Ovary (tissue), 7 donors: ENCODE measurements at regions not wholly inside any gene's neighbourhood (a gene's known extent, or its start where the extent isn't known, plus 50 kb on each side); places are given as distances from the start of the nearest gene placed in this dataset.

Experiments
- DNase-seq, 5 donors: peaks; one replicate each; pipeline ENCODE4 v3.0.0-alpha.2; 2019 to 2020
- H3K27ac ChIP-seq, 2 donors: fragments of 200-600 bp; one replicate each; pipeline versions ENCODE4 v1.5.1 to v1.8.0; 2019 to 2022
- H3K27me3 ChIP-seq: fragments of 200-600 bp; one replicate; pipeline ENCODE4 v1.8.0; 2022
- H3K36me3 ChIP-seq: fragments of 200-600 bp; sonication (generic); one replicate; pipeline ENCODE4 v1.5.1; 2019
- H3K4me1 ChIP-seq: one replicate; pipeline ENCODE4 v1.8.1; 2013; ENCODE audit warnings: mild to moderate bottlenecking, moderate library complexity; ENCODE audit not compliant: insufficient read depth
- H3K4me3 ChIP-seq: fragments of 200-600 bp; sonication (generic); one replicate; pipeline ENCODE4 v1.5.1; 2017
- H3K9me3 ChIP-seq, 2 donors: fragments of 200-600 bp in 1 of 2; sonication (generic) in 1 of 2; one replicate each; pipeline versions ENCODE4 v1.5.1 to v1.8.1; 2013 to 2019; ENCODE audit warnings: mild to moderate bottlenecking in 1 of 2, moderate library complexity in 1 of 2
- EP300 ChIP-seq: sonication (generic); formaldehyde crosslinking; IDR thresholded peaks from one replicate; pipeline ENCODE4 v1.6.1; 2017; ENCODE audit warnings: antibody characterized with exemption
- POLR2A ChIP-seq: fragments of 450-650 bp; IDR thresholded peaks from one replicate; pipeline ENCODE4 v1.6.1; 2017; ENCODE audit warnings: antibody characterized with exemption, mild to moderate bottlenecking, moderate library complexity
- WGBS, 3 donors: extraction: QIAGEN DNeasy Blood & Tissue Kit in 1 of 3; methylation state at CpG; one replicate each; pipeline versions ENCODE4 v1.1.5 to v1.1.7; 2013 to 2017; 5-methylcytosine and 5-hydroxymethylcytosine counted together
- intact Hi-C, 4 donors: fragments of 100-400 bp; cut with DNase I; formaldehyde crosslinking; loops; one replicate each; pipeline versions ENCODE4 v1.11.0 to v1.15.1; 2022 to 2023
- TF ChIP-seq, protein P1 (sequence below), 3 donors: fragments of 450-650 bp in 2 of 3; fragments of 200-600 bp in 1 of 3; IDR thresholded peaks; one replicate each; pipeline versions ENCODE4 v1.5.1 to v1.8.0; 2016 to 2022; ENCODE audit warnings: antibody characterized with exemption in 3 of 3, mild to moderate bottlenecking in 1 of 3
- donor health status: DM: no; HTN: no; CAD: no; lungs with moderate emphysema.
- donor health status: DM: no; HTN: no; CAD: no.
- donor health status: Bipolar disorder and iron deficiency.
- donor health status: DM: no; HTN: no; CAD: no.
- donor health status: DM: yes; HTN: yes; CAD: no.

- no peak overlapping the region for H3K4me3 ChIP-seq
- TF ChIP-seq, protein P1, sequence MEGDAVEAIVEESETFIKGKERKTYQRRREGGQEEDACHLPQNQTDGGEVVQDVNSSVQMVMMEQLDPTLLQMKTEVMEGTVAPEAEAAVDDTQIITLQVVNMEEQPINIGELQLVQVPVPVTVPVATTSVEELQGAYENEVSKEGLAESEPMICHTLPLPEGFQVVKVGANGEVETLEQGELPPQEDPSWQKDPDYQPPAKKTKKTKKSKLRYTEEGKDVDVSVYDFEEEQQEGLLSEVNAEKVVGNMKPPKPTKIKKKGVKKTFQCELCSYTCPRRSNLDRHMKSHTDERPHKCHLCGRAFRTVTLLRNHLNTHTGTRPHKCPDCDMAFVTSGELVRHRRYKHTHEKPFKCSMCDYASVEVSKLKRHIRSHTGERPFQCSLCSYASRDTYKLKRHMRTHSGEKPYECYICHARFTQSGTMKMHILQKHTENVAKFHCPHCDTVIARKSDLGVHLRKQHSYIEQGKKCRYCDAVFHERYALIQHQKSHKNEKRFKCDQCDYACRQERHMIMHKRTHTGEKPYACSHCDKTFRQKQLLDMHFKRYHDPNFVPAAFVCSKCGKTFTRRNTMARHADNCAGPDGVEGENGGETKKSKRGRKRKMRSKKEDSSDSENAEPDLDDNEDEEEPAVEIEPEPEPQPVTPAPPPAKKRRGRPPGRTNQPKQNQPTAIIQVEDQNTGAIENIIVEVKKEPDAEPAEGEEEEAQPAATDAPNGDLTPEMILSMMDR (IDR thresholded peaks at IDR 0.05) = no peak
- TF ChIP-seq POLR2A (no peak), EP300 (no peak)
- no peaks in the 10 kb centered on the region for H3K27me3 ChIP-seq
- 6 to 9% (median 7%) methylated on average over 3 of the region's 3 CpGs for WGBS, 3 donors
- H3K27ac ChIP-seq = peak overlapping the region in 1 of 2 donors; percentile 37
- no peaks in the 10 kb centered on the region for H3K9me3 ChIP-seq
- intact Hi-C loops = no loop called here
- no peak for DNase-seq
- H3K4me1 ChIP-seq = peaks cover 3% of the 10 kb centered on the region
- H3K36me3 ChIP-seq = no peaks in the 10 kb centered on the region
Observed at GRCh38 chr6:81401970-81402690, 350.4 kb downstream of the TENT5A start.

GRCh38 chr6:81396916-81397315 lies 355.6 kb downstream of the TENT5A start:
- intact Hi-C loops = no loop called here
- 95 to 100% (median 99%) methylated on average over 2 of the region's 2 CpGs for WGBS, 3 donors
- no peak for TF ChIP-seq EP300
- TF ChIP-seq, protein P1 (IDR thresholded peaks at IDR 0.05) = no peak
- no peak for TF ChIP-seq POLR2A
- H3K4me1 ChIP-seq = peaks cover 3% of the 10 kb centered on the region
- H3K4me3 ChIP-seq = no peak overlapping the region
- H3K36me3 ChIP-seq = no peaks in the 10 kb centered on the region
- DNase-seq = no peak
- no peaks in the 10 kb centered on the region for H3K9me3 ChIP-seq
- no peaks in the 10 kb centered on the region for H3K27me3 ChIP-seq
- no peak overlapping the region for H3K27ac ChIP-seq

GRCh38 chr6:81387163-81387562 lies 365.3 kb downstream of the TENT5A start:
- H3K4me1 ChIP-seq = no peaks in the 10 kb centered on the region
- WGBS, 3 donors = 11 to 55% (median 14%) methylated on average over 1 of the region's 1 CpG
- H3K27ac ChIP-seq = no peak overlapping the region
- TF ChIP-seq EP300 (no peak), POLR2A (no peak)
- TF ChIP-seq, protein P1 (IDR thresholded peaks at IDR 0.05) = no peak
- no peak overlapping the region for H3K4me3 ChIP-seq
- intact Hi-C loops = no loop called here
- DNase-seq = no peak
- no peaks in the 10 kb centered on the region for H3K9me3 ChIP-seq
- no peaks in the 10 kb centered on the region for H3K36me3 ChIP-seq
- no peaks in the 10 kb centered on the region for H3K27me3 ChIP-seq

DNA sequence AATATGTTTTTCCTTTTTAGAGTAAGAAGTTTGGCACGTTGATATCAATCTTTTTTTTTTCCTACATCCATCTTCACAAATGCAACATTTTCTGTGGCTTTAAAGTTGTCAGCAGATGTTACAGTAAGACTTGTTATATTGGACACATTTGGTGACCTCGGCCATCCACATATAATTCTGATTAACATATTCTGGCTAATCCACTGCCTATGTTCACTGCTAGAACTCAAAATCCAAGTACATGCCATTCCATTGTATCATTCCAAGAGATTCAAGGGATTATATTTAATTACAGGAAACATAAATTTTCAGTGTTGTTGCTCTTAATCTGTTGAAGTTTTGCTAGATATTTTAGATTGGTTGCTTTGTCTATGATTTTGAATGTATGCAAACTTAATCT lies 367.6 kb downstream of the TENT5A start:
- no peak overlapping the region for H3K27ac ChIP-seq
- TF ChIP-seq POLR2A = no peak
- TF ChIP-seq, protein P1 (IDR thresholded peaks at IDR 0.05) = no peak
- no peak for TF ChIP-seq EP300
- no peak overlapping the region for H3K4me3 ChIP-seq
- WGBS, 3 donors = 73 to 86% (median 83%) methylated on average over 2 of the region's 2 CpGs
- no peaks in the 10 kb centered on the region for H3K9me3 ChIP-seq
- H3K4me1 ChIP-seq = no peaks in the 10 kb centered on the region
- H3K36me3 ChIP-seq = no peaks in the 10 kb centered on the region
- no peaks in the 10 kb centered on the region for H3K27me3 ChIP-seq
- DNase-seq = no peak
- intact Hi-C loops = no loop called here
